Upper lobe of left lung (tissue), 6 donors: ENCODE measurements at regions not wholly inside any gene's neighbourhood (a gene's known extent, or its start where the extent isn't known, plus 50 kb on each side); places are given as distances from the start of the nearest gene placed in this dataset.

Experiments
- ATAC-seq, 2 donors: fragments of 200-7000 bp; cut with Tn5 transposase; one replicate each; pipeline ENCODE4 v1.9.1; 2022; ENCODE audit warnings: mild to moderate bottlenecking in 2 of 2, moderate library complexity in 2 of 2; ENCODE audit not compliant: low FRiP score in 2 of 2
- DNase-seq, 2 donors: peaks; one replicate each; pipeline ENCODE4 v3.0.0-alpha.2; 2019 to 2020
- H3K27ac ChIP-seq, 4 donors: fragments of 200-600 bp; sonication (generic); one replicate each; pipeline ENCODE4 v1.5.1; 2016 to 2019
- H3K27me3 ChIP-seq, 4 donors: fragments of 200-600 bp; sonication (generic); one replicate each; pipeline ENCODE4 v1.5.1; 2017 to 2019
- H3K36me3 ChIP-seq, 4 donors: fragments of 200-600 bp; sonication (generic); one replicate each; pipeline ENCODE4 v1.5.1; 2016 to 2019
- H3K4me1 ChIP-seq, 4 donors: fragments of 200-600 bp; sonication (generic); one replicate each; pipeline ENCODE4 v1.5.1; 2018 to 2019
- H3K4me3 ChIP-seq, 4 donors: fragments of 200-600 bp; sonication (generic); one replicate each; pipeline ENCODE4 v1.5.1; 2017 to 2019; ENCODE audit warnings: mild to moderate bottlenecking in 2 of 4, moderate library complexity in 1 of 4
- H3K9me3 ChIP-seq, 4 donors: fragments of 200-600 bp; sonication (generic); one replicate each; pipeline ENCODE4 v1.5.1; 2018 to 2019
- EP300 ChIP-seq, 4 donors: sonication (generic); formaldehyde crosslinking; IDR thresholded peaks; one replicate each; pipeline ENCODE4 v1.5.1; 2017; ENCODE audit warnings: antibody characterized with exemption in 4 of 4, control low read depth in 2 of 4
- POLR2A ChIP-seq, 4 donors: fragments of 450-650 bp; IDR thresholded peaks; one replicate each; pipeline ENCODE4 v1.5.1; 2016 to 2017; ENCODE audit warnings: antibody characterized with exemption in 4 of 4, mild to moderate bottlenecking in 2 of 4
- POLR2AphosphoS5 ChIP-seq, 2 donors: sonication (generic); formaldehyde crosslinking; IDR thresholded peaks; one replicate each; pipeline ENCODE4 v1.5.1; 2017; ENCODE audit warnings: antibody characterized with exemption in 2 of 2
- WGBS, 2 donors: methylation state at CpG; one replicate each; pipeline ENCODE4 v1.1.5; 2017 to 2018; 5-methylcytosine and 5-hydroxymethylcytosine counted together
- TF ChIP-seq, protein P1 (sequence below), 6 experiments: fragments of 450-650 bp in 4 of 6; fragments of 200-600 bp in 2 of 6; sonication (generic) in 2 of 6; IDR thresholded peaks; one replicate each; pipeline ENCODE4 v1.5.1; 2016 to 2019; ENCODE audit warnings: antibody characterized with exemption in 6 of 6
- donor health status: DM: no; HTN: no; CAD: no; lungs with moderate emphysema.
- donor health status: DM: no; HTN: yes; CAD: no; lungs with severe emphysema.

GRCh38 chr1:232682248-232682647 is 52.3 kb upstream of the SIPA1L2 start:
- no peaks in the 10 kb centered on the region for H3K4me1 ChIP-seq
- TF ChIP-seq, protein P1, sequence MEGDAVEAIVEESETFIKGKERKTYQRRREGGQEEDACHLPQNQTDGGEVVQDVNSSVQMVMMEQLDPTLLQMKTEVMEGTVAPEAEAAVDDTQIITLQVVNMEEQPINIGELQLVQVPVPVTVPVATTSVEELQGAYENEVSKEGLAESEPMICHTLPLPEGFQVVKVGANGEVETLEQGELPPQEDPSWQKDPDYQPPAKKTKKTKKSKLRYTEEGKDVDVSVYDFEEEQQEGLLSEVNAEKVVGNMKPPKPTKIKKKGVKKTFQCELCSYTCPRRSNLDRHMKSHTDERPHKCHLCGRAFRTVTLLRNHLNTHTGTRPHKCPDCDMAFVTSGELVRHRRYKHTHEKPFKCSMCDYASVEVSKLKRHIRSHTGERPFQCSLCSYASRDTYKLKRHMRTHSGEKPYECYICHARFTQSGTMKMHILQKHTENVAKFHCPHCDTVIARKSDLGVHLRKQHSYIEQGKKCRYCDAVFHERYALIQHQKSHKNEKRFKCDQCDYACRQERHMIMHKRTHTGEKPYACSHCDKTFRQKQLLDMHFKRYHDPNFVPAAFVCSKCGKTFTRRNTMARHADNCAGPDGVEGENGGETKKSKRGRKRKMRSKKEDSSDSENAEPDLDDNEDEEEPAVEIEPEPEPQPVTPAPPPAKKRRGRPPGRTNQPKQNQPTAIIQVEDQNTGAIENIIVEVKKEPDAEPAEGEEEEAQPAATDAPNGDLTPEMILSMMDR (IDR thresholded peaks at IDR 0.05): no peak
- TF ChIP-seq POLR2AphosphoS5 (IDR thresholded peaks at IDR 0.05) (no peak), EP300 (IDR thresholded peaks at IDR 0.05) (no peak), POLR2A (IDR thresholded peaks at IDR 0.05) (no peak)
- H3K9me3 ChIP-seq: no peaks in the 10 kb centered on the region
- ATAC-seq (no peak), DNase-seq (no peak)
- H3K36me3 ChIP-seq: no peaks in the 10 kb centered on the region
- no peak overlapping the region for H3K4me3 ChIP-seq
- no peaks in the 10 kb centered on the region for H3K27me3 ChIP-seq
- H3K27ac ChIP-seq: no peak overlapping the region
- WGBS, 2 donors: 62 to 71% methylated on average over 4 of the region's 4 CpGs

DNA sequence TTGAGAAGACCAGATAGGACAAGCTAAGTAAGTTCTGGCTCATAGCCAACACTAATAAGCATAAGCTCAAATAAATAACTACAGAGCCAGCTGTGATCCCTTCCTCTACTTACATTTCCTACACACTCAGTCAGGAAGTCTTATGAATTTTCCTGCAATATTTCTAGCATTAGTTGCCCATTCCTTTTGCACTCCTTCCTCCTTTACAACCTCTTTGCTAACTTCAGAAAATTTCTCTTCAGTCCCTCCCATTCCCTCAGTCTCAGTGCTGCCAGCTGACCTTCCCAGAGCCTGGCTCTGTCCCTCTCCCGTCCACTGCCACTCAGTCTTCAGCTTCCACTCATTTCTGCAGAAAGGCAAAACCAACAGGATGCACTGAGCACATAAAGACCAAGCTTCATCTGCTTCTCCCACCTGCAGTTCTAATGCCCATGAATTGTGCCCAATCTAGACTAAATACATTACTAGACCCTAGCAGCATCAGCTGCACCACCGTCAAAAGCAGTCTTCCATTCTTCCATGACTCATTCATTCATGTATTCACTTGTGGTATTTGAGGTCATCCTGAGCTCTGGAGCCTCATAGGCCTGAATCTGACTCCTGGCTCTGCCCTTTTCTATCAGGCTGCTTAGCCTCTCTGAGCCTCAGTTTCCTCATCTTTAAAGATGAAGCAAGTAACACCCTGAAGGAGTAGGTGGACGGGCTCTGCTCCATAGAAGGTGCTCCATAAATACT is 54.6 kb upstream of the SIPA1L2 start:
- ATAC-seq (no peak), DNase-seq (no peak)
- Histone ChIP-seq H3K4me3 (no peak overlapping the region), H3K27ac (no peak overlapping the region), H3K27me3 (no peaks in the 10 kb centered on the region), H3K4me1 (no peaks in the 10 kb centered on the region), H3K9me3 (no peaks in the 10 kb centered on the region), H3K36me3 (no peaks in the 10 kb centered on the region)
- TF ChIP-seq POLR2AphosphoS5 (IDR thresholded peaks at IDR 0.05): no peak
- TF ChIP-seq, protein P1 (IDR thresholded peaks at IDR 0.05): no peak
- 77 to 81% methylated on average over 3 of the region's 3 CpGs for WGBS, 2 donors

DNA sequence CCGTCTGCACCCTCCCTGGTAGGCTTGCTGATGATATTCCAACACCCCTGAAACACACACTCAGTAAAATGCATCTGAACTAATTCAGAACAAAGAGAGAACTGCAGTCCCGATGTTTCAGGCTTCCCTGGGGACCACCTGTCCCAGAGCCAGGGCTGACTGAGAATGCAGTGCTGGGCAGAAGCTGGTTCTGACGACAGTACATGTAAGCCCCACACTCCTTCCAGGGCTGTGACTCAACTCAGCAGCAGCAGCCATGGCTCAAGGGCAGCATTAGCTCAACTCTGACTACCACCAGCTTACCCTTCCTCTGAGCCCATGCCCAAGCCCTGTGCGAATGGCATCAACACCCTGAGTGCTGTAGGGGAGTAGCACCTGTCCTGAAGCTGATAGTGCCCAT is 56.4 kb upstream of the SIPA1L2 start:
- no peak overlapping the region for H3K27ac ChIP-seq
- H3K4me3 ChIP-seq: no peak overlapping the region
- WGBS, 2 donors: 49 to 72% methylated on average over 3 to 4 of the region's 4 CpGs
- H3K9me3 ChIP-seq: no peaks in the 10 kb centered on the region
- no peaks in the 10 kb centered on the region for H3K27me3 ChIP-seq
- no peaks in the 10 kb centered on the region for H3K36me3 ChIP-seq
- ATAC-seq: no peak
- no peak for DNase-seq
- TF ChIP-seq EP300 (IDR thresholded peaks at IDR 0.05) (no peak), POLR2AphosphoS5 (IDR thresholded peaks at IDR 0.05) (no peak), POLR2A (IDR thresholded peaks at IDR 0.05) (no peak)
- TF ChIP-seq, protein P1 (IDR thresholded peaks at IDR 0.05): no peak
- H3K4me1 ChIP-seq: no peaks in the 10 kb centered on the region

GRCh38 chr1:232687304-232687703 is 57.4 kb upstream of the SIPA1L2 start:
- Histone ChIP-seq H3K4me3 (no peak overlapping the region), H3K9me3 (no peaks in the 10 kb centered on the region), H3K27ac (no peak overlapping the region), H3K27me3 (no peaks in the 10 kb centered on the region), H3K36me3 (no peaks in the 10 kb centered on the region), H3K4me1 (no peaks in the 10 kb centered on the region)
- no peak for ATAC-seq
- 85% methylated on average over 6 of the region's 6 CpGs for WGBS, 2 donors
- no peak for DNase-seq
- no peak for TF ChIP-seq POLR2A (IDR thresholded peaks at IDR 0.05)
- no peak for TF ChIP-seq EP300 (IDR thresholded peaks at IDR 0.05)
- TF ChIP-seq POLR2AphosphoS5 (IDR thresholded peaks at IDR 0.05): no peak
- TF ChIP-seq, protein P1 (IDR thresholded peaks at IDR 0.05): no peak

GRCh38 chr1:232687728-232688127 is 57.8 kb upstream of the SIPA1L2 start:
- no peak for ATAC-seq
- no peak for DNase-seq
- H3K4me1 ChIP-seq: no peaks in the 10 kb centered on the region
- 92 to 97% methylated on average over 5 of the region's 5 CpGs for WGBS, 2 donors
- no peak overlapping the region for H3K27ac ChIP-seq
- H3K9me3 ChIP-seq: no peaks in the 10 kb centered on the region
- no peak for TF ChIP-seq POLR2AphosphoS5 (IDR thresholded peaks at IDR 0.05)
- TF ChIP-seq POLR2A (IDR thresholded peaks at IDR 0.05): no peak
- TF ChIP-seq, protein P1 (IDR thresholded peaks at IDR 0.05): no peak
- TF ChIP-seq EP300 (IDR thresholded peaks at IDR 0.05): no peak
- H3K36me3 ChIP-seq: no peaks in the 10 kb centered on the region
- no peak overlapping the region for H3K4me3 ChIP-seq
- H3K27me3 ChIP-seq: no peaks in the 10 kb centered on the region
